GM13977 (cell line): ENCODE measurements at regions not wholly inside any gene's neighbourhood (a gene's known extent, or its start where the extent isn't known, plus 50 kb on each side); places are given as distances from the start of the nearest gene placed in this dataset.
"Not testable (repeated sequence)": the region's sequence is repeated elsewhere in the genome, so short reads cannot be mapped to it uniquely, and the experiment has no call there.

ENCODE experiments used
- DNase-seq: peaks from one replicate; pipeline ENCODE4 v3.0.0; 2012; ENCODE audit warnings: low spot score
- CTCF ChIP-seq: IDR thresholded peaks from 2 replicates; pipeline ENCODE4 v1.5.1; 2012; ENCODE audit warnings: mild to moderate bottlenecking, control low read depth; ENCODE audit not compliant: insufficient read depth; ENCODE audit errors: extremely low read depth, missing control alignments
- in situ Hi-C: fragments of 300-500 bp; cut with MboI; formaldehyde crosslinking; loops from one replicate; pipeline ENCODE4 v1.12.0; 2022; ENCODE audit warnings: low sequenced_read_pairs, low pct_unique_long_range_greater_than_20kb, mixed read lengths, inconsistent platforms; ENCODE audit not compliant: unreplicated experiment

DNA sequence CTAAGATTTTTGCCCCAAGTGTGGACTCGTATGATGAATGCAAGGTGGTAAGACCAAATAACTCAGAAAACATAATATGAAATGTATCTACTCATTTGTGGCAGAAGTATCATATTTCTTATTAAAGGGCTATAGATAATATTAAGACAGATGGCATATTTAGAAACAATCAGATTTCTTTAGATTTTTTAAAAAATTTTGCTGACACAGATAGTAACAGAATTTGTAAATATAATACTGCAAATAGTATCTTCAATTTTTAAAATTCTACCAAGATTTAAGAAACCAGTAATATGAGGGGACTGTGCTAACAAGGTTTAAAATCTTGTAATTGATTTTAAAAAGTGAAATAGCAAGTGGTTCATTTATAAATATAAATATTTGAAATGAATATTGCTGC is 1064.1 kb downstream of the DIPK2A start:
- DNase-seq: no peak
- no peak for TF ChIP-seq CTCF
- in situ Hi-C loops: no loop called here

DNA sequence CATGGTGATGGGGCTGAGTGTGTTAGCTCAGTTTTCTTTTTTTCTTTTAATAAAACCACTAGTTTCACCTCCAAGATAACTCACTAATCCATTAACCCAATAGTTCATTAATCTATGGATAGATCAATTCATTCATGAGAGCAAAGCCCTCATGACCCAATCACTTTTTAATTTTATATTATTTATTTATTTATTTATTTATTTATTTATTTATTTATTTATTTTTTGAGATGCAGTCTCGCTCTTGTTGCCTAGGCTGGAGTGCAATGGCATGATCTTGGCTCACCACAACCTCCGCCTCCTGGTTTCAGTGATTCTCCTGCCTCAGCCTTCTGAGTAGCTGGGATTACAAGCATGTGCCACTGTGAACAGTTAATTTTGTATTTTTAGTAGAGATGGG is 1082.4 kb downstream of the DIPK2A start:
- DNase-seq, in situ Hi-C loops: not testable (repeated sequence)

- in situ Hi-C loops: no loop called here
- DNase-seq: no peak
- no peak for TF ChIP-seq CTCF
Measured at GRCh38 chr3:145055375-145056076, 1083.9 kb downstream of the DIPK2A start.

- no peak for DNase-seq
- in situ Hi-C loops: no loop called here
- TF ChIP-seq CTCF: no peak
Measured at GRCh38 chr3:145058483-145058882, 1086.9 kb downstream of the DIPK2A start.

- in situ Hi-C loops: no loop called here
- TF ChIP-seq CTCF: no peak
- no peak for DNase-seq
Measured at GRCh38 chr3:145063616-145064015, 1092.0 kb downstream of the DIPK2A start.

DNA sequence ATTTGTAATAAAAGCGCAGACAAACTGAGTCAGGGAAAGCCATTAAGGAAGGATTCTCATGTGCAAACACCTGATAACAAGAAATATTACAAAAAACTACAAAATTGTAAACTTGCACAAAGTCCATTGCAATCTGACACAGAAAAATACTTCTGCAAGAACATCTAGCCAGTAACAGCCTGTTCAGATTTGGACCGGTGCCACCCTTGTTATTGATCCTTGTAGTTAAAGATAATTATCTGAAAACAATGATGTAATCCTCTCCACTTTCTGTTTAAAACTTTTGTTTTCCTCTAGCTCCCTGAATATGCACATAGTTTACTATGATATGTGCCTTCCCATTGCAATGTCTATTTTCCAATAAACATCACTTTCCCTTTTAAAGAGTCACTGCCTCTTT is 1090.2 kb downstream of the PLOD2 start:
- no peak for TF ChIP-seq CTCF
- in situ Hi-C loops: no loop called here
- no peak for DNase-seq

GRCh38 chr3:145079436-145079835 is 1081.5 kb downstream of the PLOD2 start:
- no peak for TF ChIP-seq CTCF
- in situ Hi-C loops: no loop called here
- no peak for DNase-seq
